SK-N-SH (cell line): ENCODE measurements at regions not wholly inside any gene's neighbourhood (a gene's known extent, or its start where the extent isn't known, plus 50 kb on each side); places are given as distances from the start of the nearest gene placed in this dataset.

Experiments used
- CTCF ChIA-PET: fragments of 300-600, 350-600 bp; formaldehyde crosslinking; extraction: SDS; loops from one replicate; lab custom pipeline; 2021; lab: Yijun Ruan, JAX
- POLR2A ChIA-PET: fragments of 350-600 bp; sonication (Branson Sonifier 250); formaldehyde crosslinking; extraction: SDS; loops from one replicate; lab custom pipeline; 2020; ENCODE audit warnings: antibody characterized with exemption, inconsistent platforms; lab: Yijun Ruan, JAX
- DNase-seq: peaks from one replicate; pipeline ENCODE4 v3.0.0; 2012
- H2AFZ ChIP-seq: fragments of 200-600 bp; sonication (generic); 2 replicates; pipeline ENCODE4 v1.8.1; 2016; ENCODE audit warnings: antibody characterized with exemption, mild to moderate bottlenecking, low read depth
- H3F3A ChIP-seq: fragments of 200-600 bp; sonication (generic); replicated peaks from 2 replicates; pipeline ENCODE3; 2016; ENCODE audit warnings: antibody characterized with exemption, mild to moderate bottlenecking; ENCODE audit not compliant: insufficient read depth
- H3K27ac ChIP-seq, 2 experiments: fragments of 200-500 bp in 1 of 2; fragments of 200-600 bp in 1 of 2; sonication (Bioruptor generic) in 1 of 2; sonication (generic), shearing (Covaris generic) in 1 of 2; 2 replicates each; pipeline versions ENCODE4 v1.5.1 to v1.6.1; 2014 to 2016; ENCODE audit warnings: low read depth in 2 of 2, inconsistent platforms in 1 of 2, low read length in 1 of 2, mild to moderate bottlenecking in 1 of 2, mixed read lengths in 1 of 2
- H3K27me3 ChIP-seq: fragments of 200-600 bp; sonication (generic), shearing (Covaris generic); 2 replicates; pipeline ENCODE4 v1.6.1; 2016; ENCODE audit warnings: mixed run types; ENCODE audit not compliant: insufficient read depth
- H3K36me3 ChIP-seq, 2 experiments: fragments of 200-500 bp in 1 of 2; fragments of 200-600 bp in 1 of 2; sonication (Bioruptor generic) in 1 of 2; sonication (generic) in 1 of 2; replicated peaks in 1 of 2; 2 replicates each; pipeline versions ENCODE3 to v1.5.1; 2014 to 2016; ENCODE audit warnings: low read length in 1 of 2, mild to moderate bottlenecking in 1 of 2; ENCODE audit not compliant: insufficient read depth in 2 of 2, control insufficient read depth in 1 of 2
- H3K4me1 ChIP-seq, 2 experiments: fragments of 200-500 bp in 1 of 2; fragments of 200-600 bp in 1 of 2; sonication (Bioruptor generic) in 1 of 2; sonication (generic), shearing (Covaris generic) in 1 of 2; 2 replicates each; pipeline versions ENCODE4 v1.5.1 to v1.6.1; 2014 to 2016; ENCODE audit warnings: low read depth in 1 of 2, low read length in 1 of 2, mixed run types in 1 of 2; ENCODE audit not compliant: insufficient read depth in 2 of 2, control insufficient read depth in 1 of 2
- H3K4me2 ChIP-seq: fragments of 200-600 bp; sonication (generic), shearing (Covaris generic); 2 replicates; pipeline ENCODE4 v1.6.1; 2017; ENCODE audit warnings: mixed run types
- H3K4me3 ChIP-seq, 2 experiments: fragments of 200-500 bp in 1 of 2; fragments of 200-600 bp in 1 of 2; sonication (Bioruptor generic) in 1 of 2; sonication (generic), shearing (Covaris generic) in 1 of 2; 2 replicates each; pipeline versions ENCODE4 v1.5.1 to v1.8.1; 2014 to 2016; ENCODE audit warnings: low read depth in 2 of 2, inconsistent platforms in 1 of 2, low read length in 1 of 2, mild to moderate bottlenecking in 1 of 2, mixed read lengths in 1 of 2, moderate library complexity in 1 of 2
- H3K79me2 ChIP-seq: fragments of 200-600 bp; sonication (generic); 2 replicates; pipeline ENCODE4 v1.8.1; 2017; ENCODE audit warnings: mild to moderate bottlenecking; ENCODE audit not compliant: insufficient read depth
- H3K9ac ChIP-seq: fragments of 200-600 bp; sonication (generic); 2 replicates; pipeline ENCODE4 v1.6.1; 2017; ENCODE audit warnings: mixed run types
- H3K9me2 ChIP-seq: fragments of 200-600 bp; sonication (generic); 2 replicates; pipeline ENCODE4 v1.6.1; 2017; ENCODE audit warnings: mixed run types
- H3K9me3 ChIP-seq: fragments of 200-600 bp; sonication (generic); 2 replicates; pipeline ENCODE4 v1.6.1; 2017; ENCODE audit warnings: mixed run types, mild to moderate bottlenecking, moderate library complexity
- H4K20me1 ChIP-seq: fragments of 200-600 bp; sonication (generic); 2 replicates; pipeline ENCODE4 v1.6.1; 2017; ENCODE audit warnings: mild to moderate bottlenecking, mixed run types; ENCODE audit not compliant: insufficient read depth
- FOXM1 ChIP-seq: IDR thresholded peaks from 2 replicates; pipeline ENCODE4 v1.4.0; 2012; ENCODE audit warnings: low read depth, mild to moderate bottlenecking
- GABPA ChIP-seq: IDR thresholded peaks from 2 replicates; pipeline ENCODE4 v1.4.0; 2012; ENCODE audit warnings: low read depth, mild to moderate bottlenecking
- MEF2A ChIP-seq: IDR thresholded peaks from 2 replicates; pipeline ENCODE4 v1.4.0; 2012; ENCODE audit warnings: low read depth, borderline replicate concordance
- NFIC ChIP-seq: IDR thresholded peaks from 2 replicates; pipeline ENCODE4 v1.4.0; 2012; ENCODE audit warnings: borderline replicate concordance
- RFX5 ChIP-seq: IDR thresholded peaks from 2 replicates; pipeline ENCODE4 v1.6.1; 2012; ENCODE audit warnings: mild to moderate bottlenecking, improper control_type of control experiment, low read length
- SMC3 ChIP-seq: IDR thresholded peaks from 2 replicates; pipeline ENCODE4 v1.6.1; 2012; ENCODE audit warnings: low read depth, low read length, improper control_type of control experiment
- TAF1 ChIP-seq: IDR thresholded peaks from 2 replicates; pipeline ENCODE4 v1.6.1; 2012; ENCODE audit warnings: low read depth, mild to moderate bottlenecking, low read length, moderate library complexity, borderline replicate concordance
- WGBS: methylation state at CpG from one replicate; pipeline ENCODE4 v1.1.6; 2017; ENCODE audit warnings: low lambda C conversion rate; 5-methylcytosine and 5-hydroxymethylcytosine counted together
- TF ChIP-seq, protein P1 (sequence below): IDR thresholded peaks from 2 replicates; pipeline ENCODE4 v1.4.0; 2012; ENCODE audit warnings: low read depth
- TF ChIP-seq, protein P2 (sequence below): fragments of 150-350 bp; IDR thresholded peaks from 2 replicates; pipeline ENCODE4 v1.6.1; 2017; ENCODE audit warnings: antibody characterized with exemption, low read length, low read depth, borderline replicate concordance
- TF ChIP-seq, protein P3 (sequence below): fragments of 150-350 bp; IDR thresholded peaks from 2 replicates; pipeline ENCODE4 v1.6.1; 2016; ENCODE audit warnings: mild to moderate bottlenecking, low read depth, low read length
- TF ChIP-seq, protein P4 (sequence below): fragments of 200-600 bp; sonication (generic); IDR thresholded peaks from 2 replicates; pipeline ENCODE4 v1.6.1; 2017; ENCODE audit warnings: antibody characterized with exemption, mild to moderate bottlenecking, moderate library complexity
- TF ChIP-seq, protein P5 (sequence below): IDR thresholded peaks from 2 replicates; pipeline ENCODE4 v1.6.1; 2012; ENCODE audit warnings: mild to moderate bottlenecking, low read depth, low read length, moderate library complexity

DNA sequence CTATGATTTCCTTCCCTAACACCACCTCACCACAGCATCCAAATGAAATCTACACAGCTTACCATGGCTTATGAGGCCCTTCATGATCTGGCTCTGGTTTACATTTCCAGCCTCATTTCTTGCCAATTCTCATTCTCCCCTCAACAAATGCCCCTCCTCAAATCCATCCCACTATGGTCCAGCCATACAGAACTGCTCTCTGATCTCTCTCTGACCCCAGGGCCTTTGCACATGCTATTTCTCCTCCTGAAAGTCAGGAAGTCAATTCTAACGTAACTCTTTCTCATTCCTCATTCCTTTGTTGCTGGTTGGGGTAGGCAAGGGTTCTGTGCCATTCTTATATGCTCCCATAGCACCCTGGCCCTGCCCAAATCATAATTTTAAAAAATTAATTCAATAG is 120.0 kb downstream of the LRIG2 start:
- Histone ChIP-seq H3K27me3 (no peaks in the 10 kb centered on the region), H3K9me2 (no peaks in the 10 kb centered on the region), H3K27ac (no peak overlapping the region), H3K9ac (no peak overlapping the region), H2AFZ (no peak overlapping the region), H3K4me1 (no peaks in the 10 kb centered on the region; a peak in 1 of 4 replicates), H3K4me3 (no peak overlapping the region), H3K36me3 (no peaks in the 10 kb centered on the region), H3K4me2 (no peak overlapping the region), H3F3A (no peaks in the 10 kb centered on the region), H3K79me2 (no peaks in the 10 kb centered on the region), H4K20me1 (no peaks in the 10 kb centered on the region), H3K9me3 (no peaks in the 10 kb centered on the region)
- POLR2A ChIA-PET = no interaction called here
- CTCF ChIA-PET = no interaction called here
- DNase-seq = no peak
- no peak for TF ChIP-seq SMC3
- TF ChIP-seq, protein P1, sequence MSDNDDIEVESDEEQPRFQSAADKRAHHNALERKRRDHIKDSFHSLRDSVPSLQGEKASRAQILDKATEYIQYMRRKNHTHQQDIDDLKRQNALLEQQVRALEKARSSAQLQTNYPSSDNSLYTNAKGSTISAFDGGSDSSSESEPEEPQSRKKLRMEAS = no peak
- TF ChIP-seq RFX5 = no peak
- TF ChIP-seq, protein P2, sequence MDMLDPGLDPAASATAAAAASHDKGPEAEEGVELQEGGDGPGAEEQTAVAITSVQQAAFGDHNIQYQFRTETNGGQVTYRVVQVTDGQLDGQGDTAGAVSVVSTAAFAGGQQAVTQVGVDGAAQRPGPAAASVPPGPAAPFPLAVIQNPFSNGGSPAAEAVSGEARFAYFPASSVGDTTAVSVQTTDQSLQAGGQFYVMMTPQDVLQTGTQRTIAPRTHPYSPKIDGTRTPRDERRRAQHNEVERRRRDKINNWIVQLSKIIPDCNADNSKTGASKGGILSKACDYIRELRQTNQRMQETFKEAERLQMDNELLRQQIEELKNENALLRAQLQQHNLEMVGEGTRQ = no peak
- TF ChIP-seq, protein P3, sequence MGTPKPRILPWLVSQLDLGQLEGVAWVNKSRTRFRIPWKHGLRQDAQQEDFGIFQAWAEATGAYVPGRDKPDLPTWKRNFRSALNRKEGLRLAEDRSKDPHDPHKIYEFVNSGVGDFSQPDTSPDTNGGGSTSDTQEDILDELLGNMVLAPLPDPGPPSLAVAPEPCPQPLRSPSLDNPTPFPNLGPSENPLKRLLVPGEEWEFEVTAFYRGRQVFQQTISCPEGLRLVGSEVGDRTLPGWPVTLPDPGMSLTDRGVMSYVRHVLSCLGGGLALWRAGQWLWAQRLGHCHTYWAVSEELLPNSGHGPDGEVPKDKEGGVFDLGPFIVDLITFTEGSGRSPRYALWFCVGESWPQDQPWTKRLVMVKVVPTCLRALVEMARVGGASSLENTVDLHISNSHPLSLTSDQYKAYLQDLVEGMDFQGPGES = no peak
- no peak for TF ChIP-seq NFIC
- no peak for TF ChIP-seq MEF2A
- TF ChIP-seq TAF1 = no peak
- TF ChIP-seq, protein P4, sequence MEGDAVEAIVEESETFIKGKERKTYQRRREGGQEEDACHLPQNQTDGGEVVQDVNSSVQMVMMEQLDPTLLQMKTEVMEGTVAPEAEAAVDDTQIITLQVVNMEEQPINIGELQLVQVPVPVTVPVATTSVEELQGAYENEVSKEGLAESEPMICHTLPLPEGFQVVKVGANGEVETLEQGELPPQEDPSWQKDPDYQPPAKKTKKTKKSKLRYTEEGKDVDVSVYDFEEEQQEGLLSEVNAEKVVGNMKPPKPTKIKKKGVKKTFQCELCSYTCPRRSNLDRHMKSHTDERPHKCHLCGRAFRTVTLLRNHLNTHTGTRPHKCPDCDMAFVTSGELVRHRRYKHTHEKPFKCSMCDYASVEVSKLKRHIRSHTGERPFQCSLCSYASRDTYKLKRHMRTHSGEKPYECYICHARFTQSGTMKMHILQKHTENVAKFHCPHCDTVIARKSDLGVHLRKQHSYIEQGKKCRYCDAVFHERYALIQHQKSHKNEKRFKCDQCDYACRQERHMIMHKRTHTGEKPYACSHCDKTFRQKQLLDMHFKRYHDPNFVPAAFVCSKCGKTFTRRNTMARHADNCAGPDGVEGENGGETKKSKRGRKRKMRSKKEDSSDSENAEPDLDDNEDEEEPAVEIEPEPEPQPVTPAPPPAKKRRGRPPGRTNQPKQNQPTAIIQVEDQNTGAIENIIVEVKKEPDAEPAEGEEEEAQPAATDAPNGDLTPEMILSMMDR = no peak
- TF ChIP-seq FOXM1 = no peak
- TF ChIP-seq, all 33 proteins: peak for 0
- 26% methylated on average over 1 of the region's 1 CpG for WGBS

DNA sequence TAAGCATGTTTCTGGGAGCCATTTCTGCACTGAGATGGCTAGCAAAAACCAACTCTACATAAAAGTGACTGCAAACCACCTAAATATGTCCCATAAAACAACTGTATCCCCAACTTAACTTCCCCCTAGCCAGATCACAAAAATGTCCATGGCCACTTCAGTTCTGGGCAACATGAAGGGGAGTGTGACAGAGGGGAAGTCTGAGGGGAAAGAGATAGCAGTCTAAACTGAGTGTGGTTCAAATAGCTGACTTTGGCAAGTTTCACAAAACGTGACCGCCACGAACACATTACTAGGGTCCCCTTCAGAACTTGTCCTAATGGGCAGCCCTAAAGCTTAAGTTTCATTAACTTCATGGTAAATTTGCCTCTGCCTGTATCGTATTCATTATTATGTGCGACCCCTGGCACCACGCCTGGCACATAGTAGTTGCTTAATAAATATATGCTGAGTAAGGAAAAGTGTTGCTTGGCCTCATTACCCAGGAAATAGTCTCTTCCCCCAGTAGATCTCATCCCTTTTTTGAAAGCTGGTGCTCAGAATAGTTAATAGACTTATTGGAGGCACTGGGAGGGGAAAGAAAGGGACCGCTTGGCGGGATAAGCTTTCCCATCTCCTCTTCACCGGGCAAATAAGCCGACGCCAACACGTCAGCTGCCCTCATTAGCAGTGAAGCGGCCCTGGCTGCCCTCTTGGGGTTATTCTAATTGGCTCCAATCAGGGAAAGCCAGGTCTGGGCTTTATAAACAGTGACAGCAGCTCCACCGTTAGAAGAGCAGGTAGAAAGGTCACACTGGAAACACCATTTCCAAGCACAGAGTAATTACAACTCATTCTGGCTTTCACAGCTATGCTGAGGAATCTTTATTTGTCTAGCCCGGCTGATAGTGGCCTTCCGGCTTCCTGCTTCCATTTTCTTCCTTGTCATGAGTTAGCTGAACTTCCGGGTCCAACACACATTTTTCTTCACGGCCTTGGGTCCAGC is 122.1 kb downstream of the LRIG2 start:
- no peak overlapping the region for H3K9ac ChIP-seq
- ChIA-PET CTCF (interaction anchor here (0.9 kb wide), 1 partner anchor 12 kb away, joined by 3 read pairs; no protein-coding TSS in a partner anchor), POLR2A (no interaction called here)
- no peaks in the 10 kb centered on the region for H3K27me3 ChIP-seq
- no peak for DNase-seq
- H3K36me3 ChIP-seq = no peaks in the 10 kb centered on the region
- H3K4me2 ChIP-seq = no peak overlapping the region
- 89% methylated on average over 18 of the region's 18 CpGs for WGBS
- no peaks in the 10 kb centered on the region for H3K9me2 ChIP-seq
- no peak overlapping the region for H2AFZ ChIP-seq
- H3K9me3 ChIP-seq = no peaks in the 10 kb centered on the region
- H3K4me1 ChIP-seq = peaks cover 0 to 6% of the 10 kb centered on the region in 2 experiments; a peak in 1 of 4 replicates
- no peak overlapping the region for H3K4me3 ChIP-seq
- H3K27ac ChIP-seq = no peak overlapping the region
- TF ChIP-seq, protein P5, sequence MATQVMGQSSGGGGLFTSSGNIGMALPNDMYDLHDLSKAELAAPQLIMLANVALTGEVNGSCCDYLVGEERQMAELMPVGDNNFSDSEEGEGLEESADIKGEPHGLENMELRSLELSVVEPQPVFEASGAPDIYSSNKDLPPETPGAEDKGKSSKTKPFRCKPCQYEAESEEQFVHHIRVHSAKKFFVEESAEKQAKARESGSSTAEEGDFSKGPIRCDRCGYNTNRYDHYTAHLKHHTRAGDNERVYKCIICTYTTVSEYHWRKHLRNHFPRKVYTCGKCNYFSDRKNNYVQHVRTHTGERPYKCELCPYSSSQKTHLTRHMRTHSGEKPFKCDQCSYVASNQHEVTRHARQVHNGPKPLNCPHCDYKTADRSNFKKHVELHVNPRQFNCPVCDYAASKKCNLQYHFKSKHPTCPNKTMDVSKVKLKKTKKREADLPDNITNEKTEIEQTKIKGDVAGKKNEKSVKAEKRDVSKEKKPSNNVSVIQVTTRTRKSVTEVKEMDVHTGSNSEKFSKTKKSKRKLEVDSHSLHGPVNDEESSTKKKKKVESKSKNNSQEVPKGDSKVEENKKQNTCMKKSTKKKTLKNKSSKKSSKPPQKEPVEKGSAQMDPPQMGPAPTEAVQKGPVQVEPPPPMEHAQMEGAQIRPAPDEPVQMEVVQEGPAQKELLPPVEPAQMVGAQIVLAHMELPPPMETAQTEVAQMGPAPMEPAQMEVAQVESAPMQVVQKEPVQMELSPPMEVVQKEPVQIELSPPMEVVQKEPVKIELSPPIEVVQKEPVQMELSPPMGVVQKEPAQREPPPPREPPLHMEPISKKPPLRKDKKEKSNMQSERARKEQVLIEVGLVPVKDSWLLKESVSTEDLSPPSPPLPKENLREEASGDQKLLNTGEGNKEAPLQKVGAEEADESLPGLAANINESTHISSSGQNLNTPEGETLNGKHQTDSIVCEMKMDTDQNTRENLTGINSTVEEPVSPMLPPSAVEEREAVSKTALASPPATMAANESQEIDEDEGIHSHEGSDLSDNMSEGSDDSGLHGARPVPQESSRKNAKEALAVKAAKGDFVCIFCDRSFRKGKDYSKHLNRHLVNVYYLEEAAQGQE = no peak
- no peak for TF ChIP-seq GABPA
- no peaks in the 10 kb centered on the region for H4K20me1 ChIP-seq
- no peaks in the 10 kb centered on the region for H3K79me2 ChIP-seq
- no peaks in the 10 kb centered on the region for H3F3A ChIP-seq
